ENCODE measurements at regions not wholly inside any gene's neighbourhood (a gene's known extent, or its start where the extent isn't known, plus 50 kb on each side); places are given as distances from the start of the nearest gene placed in this dataset.

GRCh38 chr21:37967036-37967435, 50.8 kb upstream of the KCNJ6 start:
- DNase-seq = no peak

- no peak for DNase-seq
These were observed 52.5 kb upstream of the KCNJ6 start for GRCh38 chr21:37968744-37969143.

- no peak for DNase-seq
These were observed 54.3 kb upstream of the KCNJ6 start for GRCh38 chr21:37970548-37970947.

GRCh38 chr21:37971390-37971950, 55.2 kb upstream of the KCNJ6 start:
- no peak for DNase-seq

- no peak for DNase-seq
These were observed 57.8 kb upstream of the KCNJ6 start for GRCh38 chr21:37974081-37974480.

- DNase-seq = no peak
These were observed 66.5 kb upstream of the KCNJ6 start for GRCh38 chr21:37982496-37983318.

GRCh38 chr21:37983336-37984095, 67.3 kb upstream of the KCNJ6 start:
- no peak for DNase-seq

GRCh38 chr21:37984416-37984815, 68.2 kb upstream of the KCNJ6 start:
- no peak for DNase-seq

- DNase-seq = no peak
These were observed 69.7 kb upstream of the KCNJ6 start for GRCh38 chr21:37986000-37986399.

GRCh38 chr21:37986751-37987399, 70.6 kb upstream of the KCNJ6 start:
- DNase-seq = no peak

GRCh38 chr21:37987668-37988067, 71.4 kb upstream of the KCNJ6 start:
- DNase-seq = no peak

- no peak for DNase-seq
These were observed 76.8 kb upstream of the KCNJ6 start for GRCh38 chr21:37993071-37993470.

- no peak for DNase-seq
These were observed 78.0 kb upstream of the KCNJ6 start for GRCh38 chr21:37994211-37994610.

- no peak for DNase-seq
These were observed 96.4 kb upstream of the KCNJ6 start for GRCh38 chr21:38012672-38013071.

GRCh38 chr21:38013741-38014140, 97.5 kb upstream of the KCNJ6 start:
- DNase-seq = no peak

GRCh38 chr21:38014298-38014697, 98.0 kb upstream of the KCNJ6 start:
- DNase-seq = no peak

GRCh38 chr21:38027901-38028498, 111.7 kb upstream of the KCNJ6 start:
- no peak for DNase-seq

GRCh38 chr21:38032082-38032801, 116.0 kb upstream of the KCNJ6 start:
- no peak for DNase-seq

- DNase-seq = no peak
These were observed 119.8 kb upstream of the KCNJ6 start for GRCh38 chr21:38036016-38036415.

GRCh38 chr21:38037416-38037815, 121.2 kb upstream of the KCNJ6 start:
- DNase-seq = no peak

GRCh38 chr21:38039369-38039768, 123.1 kb upstream of the KCNJ6 start:
- no peak for DNase-seq

- no peak for DNase-seq
These were observed 123.6 kb upstream of the KCNJ6 start for GRCh38 chr21:38039841-38040240.

Measured in activated CD4-positive, alpha-beta T cell treated with anti-CD3 and anti-CD28 coated beads, Interleukin-2, amount 50 U/mL, for 48 hours (primary cell).